NCI-H748 (cell line): ENCODE measurements at regions not wholly inside any gene's neighbourhood (a gene's known extent, or its start where the extent isn't known, plus 50 kb on each side); places are given as distances from the start of the nearest gene placed in this dataset.

Source experiments
- DNase-seq: peaks from one replicate; lab custom pipeline; 2025; ENCODE audit not compliant: unreplicated experiment; lab: John Stamatoyannopoulos, UW

DNA sequence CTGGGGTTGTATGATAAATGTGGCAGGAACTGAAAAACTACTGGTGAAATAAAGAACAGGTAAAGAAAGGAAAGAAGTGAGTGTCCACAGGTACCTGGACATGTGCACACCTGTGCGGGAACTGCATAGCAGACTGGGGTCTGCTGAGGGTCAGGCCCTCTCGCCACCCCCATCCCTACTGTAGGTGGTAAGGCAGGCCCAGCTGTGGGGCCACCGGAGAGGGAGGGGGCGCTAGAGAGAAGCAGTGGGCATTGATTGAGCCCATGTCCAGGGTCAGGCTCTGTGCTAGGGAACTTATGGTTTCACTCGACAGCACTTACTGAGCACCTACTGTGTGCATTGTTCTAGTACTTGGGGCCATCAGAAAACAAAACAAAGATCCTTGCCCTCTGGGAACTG, 400.5 kb downstream of the MATN1 start:
- no peak for DNase-seq

- no peak for DNase-seq
These were observed 401.2 kb downstream of the MATN1 start for GRCh38 chr1:30321996-30322858.

DNA sequence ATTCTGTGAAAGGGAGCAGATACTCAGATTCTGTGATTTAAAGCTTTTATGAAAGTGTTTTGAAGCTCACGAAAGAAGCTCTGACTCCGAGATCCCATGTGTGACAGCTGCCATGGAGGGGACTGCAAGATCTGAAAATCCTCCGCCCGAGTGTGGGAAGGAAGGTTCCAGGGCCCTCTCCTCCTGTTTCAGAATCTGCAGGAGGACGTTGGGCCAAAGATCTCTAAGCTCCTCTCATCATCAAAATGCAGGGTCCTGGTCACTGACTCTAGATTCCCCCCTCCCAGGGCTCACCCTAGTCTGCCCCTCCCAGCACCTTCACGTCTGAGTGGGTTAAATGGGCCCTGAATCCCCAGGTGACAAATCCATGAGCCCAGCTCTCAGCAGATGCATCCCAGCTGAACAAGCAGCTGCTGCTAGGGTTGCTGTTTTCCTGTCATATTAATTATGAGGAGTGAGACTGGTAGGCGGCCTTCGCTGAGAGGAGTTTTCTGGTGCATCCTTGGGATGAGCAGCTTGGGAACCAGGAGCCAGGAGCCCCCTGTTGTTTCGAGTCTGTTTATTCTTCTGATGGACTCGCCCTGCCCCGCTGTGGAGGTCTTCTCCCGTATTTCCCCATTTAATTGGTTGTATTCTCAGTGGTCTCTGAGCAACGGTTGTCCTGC, 402.0 kb downstream of the MATN1 start:
- DNase-seq: peak; percentile 62

DNA sequence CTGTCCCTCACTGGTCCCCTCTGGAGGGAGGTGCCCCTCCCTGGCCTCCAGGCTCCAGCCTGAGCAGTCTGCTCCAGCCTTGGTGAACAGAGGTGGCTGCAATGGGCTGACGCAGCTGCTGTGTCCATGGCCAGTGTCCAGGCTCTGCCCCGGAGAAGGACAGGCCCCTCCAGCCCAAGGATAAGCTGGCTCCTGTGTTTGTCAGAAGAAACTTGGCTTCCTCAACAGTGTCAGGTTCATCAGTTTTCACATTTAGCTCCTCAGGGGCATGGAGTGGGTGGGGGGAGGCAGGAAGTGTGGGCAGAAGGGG, 402.8 kb downstream of the MATN1 start:
- no peak for DNase-seq

- no peak for DNase-seq
These were observed 403.4 kb downstream of the MATN1 start for GRCh38 chr1:30319765-30320580.

- no peak for DNase-seq
These were observed 404.3 kb downstream of the MATN1 start for GRCh38 chr1:30318864-30319718.

- DNase-seq: no peak
These were observed 405.0 kb downstream of the MATN1 start for GRCh38 chr1:30318413-30318812.

GRCh38 chr1:30317921-30318320, 405.5 kb downstream of the MATN1 start:
- no peak for DNase-seq

DNA sequence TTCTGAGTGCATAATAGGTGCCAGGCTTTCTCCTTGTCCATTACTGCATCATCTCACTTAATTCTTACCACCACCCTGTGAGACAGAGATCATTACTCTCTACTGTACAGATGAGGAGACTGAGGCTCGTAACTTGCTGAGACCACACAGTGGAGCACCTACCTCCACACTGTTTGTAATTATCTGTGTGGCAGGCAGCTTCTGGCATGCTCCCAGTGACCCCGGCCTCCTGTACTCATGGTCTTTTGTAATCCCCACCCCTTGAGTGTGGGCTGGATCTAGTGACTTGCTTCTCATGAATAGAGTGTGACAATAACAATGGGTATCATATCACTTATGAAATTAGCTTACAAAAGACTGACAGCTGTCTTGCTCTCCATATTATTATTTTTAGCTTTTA, 407.3 kb downstream of the MATN1 start:
- DNase-seq: no peak

- DNase-seq: peak; percentile 12
These were observed 408.0 kb downstream of the MATN1 start for GRCh38 chr1:30315185-30315960.

GRCh38 chr1:30314591-30314990, 408.8 kb downstream of the MATN1 start:
- no peak for DNase-seq

DNA sequence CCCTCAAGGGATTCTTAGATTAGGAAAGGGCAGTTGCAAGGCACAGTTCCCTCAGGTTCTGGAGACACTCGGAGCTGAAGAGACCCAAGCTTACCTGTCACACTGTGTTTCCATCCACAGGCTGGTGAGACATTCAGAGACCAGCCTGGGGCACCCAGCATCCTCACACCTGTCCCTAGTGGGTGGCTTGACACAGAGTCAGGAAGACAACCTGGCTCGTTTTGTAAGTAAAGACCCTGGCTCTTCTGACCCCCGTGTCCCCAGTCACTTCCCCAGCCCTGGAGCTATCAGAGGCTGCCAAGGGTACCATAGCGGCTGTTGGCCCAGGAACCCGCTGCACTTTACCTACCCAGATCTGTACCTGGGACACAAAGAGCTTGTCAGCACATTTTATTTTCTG, 409.8 kb downstream of the MATN1 start:
- no peak for DNase-seq

- no peak for DNase-seq
These were observed 410.2 kb downstream of the MATN1 start for GRCh38 chr1:30313176-30313575.

- DNase-seq: no peak
These were observed 411.2 kb downstream of the MATN1 start for GRCh38 chr1:30312226-30312625.

DNA sequence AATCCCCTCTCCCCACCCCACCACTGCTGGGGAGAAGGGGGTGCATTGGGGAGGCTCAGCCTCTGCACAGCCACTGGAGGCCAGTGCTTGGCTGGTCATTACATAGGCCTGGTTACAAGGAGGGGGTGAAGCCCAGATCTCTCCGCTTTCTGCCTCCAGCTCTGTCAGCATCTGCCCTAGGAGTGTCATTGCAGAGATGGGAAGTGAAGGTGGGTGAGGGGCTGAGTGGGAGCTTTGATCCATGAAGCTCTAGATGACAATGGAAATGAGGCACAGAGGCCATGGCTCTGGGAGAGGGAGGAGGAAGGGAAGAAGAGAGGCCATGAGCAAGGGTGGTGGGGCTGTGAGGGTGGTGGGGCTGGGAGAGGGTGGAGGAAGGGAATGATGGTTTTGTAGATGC, 411.6 kb downstream of the MATN1 start:
- no peak for DNase-seq

DNA sequence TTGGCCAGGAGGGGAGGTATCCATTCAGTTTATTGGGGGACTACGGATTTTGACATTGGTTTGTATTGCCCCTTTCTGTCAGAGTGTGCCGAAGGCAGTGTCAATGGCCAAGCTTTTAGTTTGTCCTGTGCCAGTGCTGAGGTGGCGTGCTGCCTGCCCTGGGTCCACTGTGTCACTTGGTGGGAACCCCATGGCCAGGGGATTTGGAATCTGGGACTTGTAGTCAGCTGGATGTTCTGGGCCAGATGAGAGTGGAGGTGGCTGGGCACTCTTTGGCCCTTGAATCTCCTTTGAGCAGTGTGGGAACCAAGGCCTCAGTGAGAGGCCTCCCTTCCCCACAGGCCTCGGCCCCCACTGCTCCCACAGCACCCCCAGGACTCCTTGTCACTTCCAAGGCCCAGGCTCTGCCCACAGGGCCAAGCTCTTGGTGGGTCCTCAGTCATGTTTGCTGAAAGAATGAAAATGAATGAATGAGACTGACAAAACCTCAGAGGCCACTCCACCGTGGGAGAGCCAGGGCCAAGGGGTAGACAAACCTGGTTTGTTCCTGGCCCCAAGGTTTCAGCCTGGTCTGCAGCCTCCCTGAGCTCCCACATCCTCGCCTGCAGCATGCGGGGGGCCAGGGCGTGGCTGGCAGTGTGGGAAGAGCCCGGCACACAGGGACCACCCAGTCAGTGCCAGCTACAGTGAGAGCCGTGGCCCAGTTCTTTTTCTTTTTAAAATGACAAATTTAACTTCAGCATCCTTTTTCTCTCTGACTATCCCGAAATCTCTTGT, 412.2 kb downstream of the MATN1 start:
- DNase-seq: no peak

DNA sequence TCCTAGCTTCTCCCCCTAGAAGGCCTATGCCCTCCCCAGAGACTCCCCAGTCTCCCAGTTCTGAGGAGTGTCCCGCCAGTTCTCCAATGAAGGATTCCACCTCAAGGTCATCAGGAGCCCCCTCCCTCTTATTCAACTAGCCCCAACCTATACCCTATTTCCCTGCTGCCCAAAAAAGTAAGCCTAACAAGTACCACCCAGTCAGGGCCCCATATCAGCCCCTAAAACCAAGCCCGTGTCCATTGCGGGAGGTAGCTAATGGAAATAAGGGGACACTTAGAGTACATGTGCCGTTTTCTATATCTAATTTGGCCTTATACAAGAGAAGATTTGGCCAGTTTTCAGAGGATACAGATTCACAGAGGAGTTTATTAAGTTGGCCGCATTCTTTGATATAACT, 416.2 kb downstream of the MATN1 start:
- no peak for DNase-seq

- no peak for DNase-seq
These were observed 417.9 kb downstream of the MATN1 start for GRCh38 chr1:30305519-30305918.

DNA sequence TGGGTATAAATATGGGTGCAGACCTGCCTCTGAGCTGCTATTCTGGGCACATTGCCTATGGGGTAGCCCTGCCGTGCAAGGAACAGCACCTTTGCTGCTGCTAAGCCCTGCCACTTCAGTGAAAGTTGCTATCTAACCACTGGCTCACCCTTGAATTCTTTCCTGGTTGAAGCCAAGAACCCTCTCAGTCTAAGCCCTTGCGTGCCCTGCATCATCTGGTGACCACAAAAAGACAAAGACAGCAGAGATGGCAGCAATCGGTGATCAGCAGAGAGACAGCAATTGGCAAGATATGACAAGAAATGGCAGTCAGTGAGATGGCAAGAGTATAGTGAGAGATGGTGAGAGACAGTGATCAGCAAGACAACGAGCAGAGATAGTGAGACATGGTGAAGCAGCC, 418.3 kb downstream of the MATN1 start:
- DNase-seq: no peak
